ENCODE measurements at regions not wholly inside any gene's neighbourhood (a gene's known extent, or its start where the extent isn't known, plus 50 kb on each side); places are given as distances from the start of the nearest gene placed in this dataset.

- no peak for DNase-seq
Measured at GRCh38 chr7:47690902-47691558, 109.1 kb upstream of the TNS3 start.

DNA sequence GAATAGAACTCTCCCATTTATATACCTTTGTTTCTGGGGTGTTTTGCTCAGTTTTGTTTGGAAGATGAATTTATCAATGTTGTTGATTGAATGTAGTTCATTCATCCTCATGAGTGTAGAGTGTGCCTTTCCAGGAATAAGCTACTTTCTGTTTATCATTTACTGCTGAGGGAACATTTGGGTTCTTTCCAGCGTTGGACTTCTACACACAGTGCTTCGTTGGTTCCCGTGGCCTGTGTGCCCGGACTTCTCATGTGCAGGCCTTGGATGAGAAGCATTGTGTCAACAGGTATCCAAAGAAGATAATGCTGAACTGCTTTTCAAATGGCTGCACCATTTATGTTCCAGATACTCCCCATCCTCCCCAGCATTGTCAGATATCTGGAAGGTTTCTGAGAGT is 107.6 kb upstream of the TNS3 start:
- no peak for DNase-seq

GRCh38 chr7:47688311-47689100 is 106.6 kb upstream of the TNS3 start:
- no peak for DNase-seq

DNA sequence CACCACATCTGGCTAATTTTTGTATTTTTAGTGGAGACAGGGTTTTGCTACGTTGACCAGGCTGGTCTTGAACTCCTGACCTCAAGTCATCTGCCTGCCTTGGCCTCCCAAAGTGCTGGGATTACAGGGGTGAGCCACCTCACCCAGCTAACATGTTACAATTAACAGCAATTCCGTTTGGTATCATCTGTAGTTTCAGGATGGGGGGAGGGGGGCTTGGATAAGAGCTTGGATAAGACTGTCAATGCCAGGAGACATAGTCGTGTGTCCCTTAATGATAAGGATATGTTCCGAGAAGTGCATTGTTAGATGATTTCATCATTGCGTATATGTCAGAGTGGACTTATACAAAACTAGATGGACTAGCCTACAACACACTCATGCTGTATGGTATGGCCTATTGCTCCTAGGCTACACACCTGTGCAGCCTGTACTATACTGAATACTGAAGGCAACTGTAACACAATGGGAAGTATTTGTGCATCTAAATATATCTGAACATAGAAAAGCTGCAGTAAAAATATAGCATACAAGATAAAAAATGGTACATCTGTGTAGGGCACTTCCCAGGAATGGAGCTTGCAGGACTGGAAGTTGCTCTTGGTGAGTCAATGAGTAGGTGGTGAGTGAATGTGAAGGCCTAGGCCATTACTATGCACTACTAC is 103.9 kb upstream of the TNS3 start:
- no peak for DNase-seq

- no peak for DNase-seq
Measured at GRCh38 chr7:47685151-47685550, 103.2 kb upstream of the TNS3 start.

DNA sequence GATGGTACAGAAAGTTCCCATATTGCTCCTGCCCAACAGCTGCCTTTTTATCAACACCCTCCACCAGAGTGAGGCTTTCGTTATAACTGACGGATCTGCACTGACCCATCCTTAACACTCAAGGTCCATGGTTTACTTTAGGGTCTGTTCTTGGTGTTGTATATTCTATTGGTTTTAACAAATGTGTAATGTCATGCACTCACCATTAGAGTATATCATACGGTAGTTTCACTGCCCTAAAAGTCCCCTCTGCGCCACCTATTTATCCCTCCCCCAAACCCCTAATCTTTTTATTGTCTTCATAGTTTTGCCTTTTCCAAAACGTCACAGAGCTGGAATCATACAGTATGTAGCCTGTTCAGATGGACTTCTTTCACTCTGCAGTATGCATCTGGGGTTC is 102.8 kb upstream of the TNS3 start:
- no peak for DNase-seq

GRCh38 chr7:47683485-47683898 is 101.6 kb upstream of the TNS3 start:
- DNase-seq = no peak

GRCh38 chr7:47682874-47683273 is 101.0 kb upstream of the TNS3 start:
- DNase-seq = no peak

DNA sequence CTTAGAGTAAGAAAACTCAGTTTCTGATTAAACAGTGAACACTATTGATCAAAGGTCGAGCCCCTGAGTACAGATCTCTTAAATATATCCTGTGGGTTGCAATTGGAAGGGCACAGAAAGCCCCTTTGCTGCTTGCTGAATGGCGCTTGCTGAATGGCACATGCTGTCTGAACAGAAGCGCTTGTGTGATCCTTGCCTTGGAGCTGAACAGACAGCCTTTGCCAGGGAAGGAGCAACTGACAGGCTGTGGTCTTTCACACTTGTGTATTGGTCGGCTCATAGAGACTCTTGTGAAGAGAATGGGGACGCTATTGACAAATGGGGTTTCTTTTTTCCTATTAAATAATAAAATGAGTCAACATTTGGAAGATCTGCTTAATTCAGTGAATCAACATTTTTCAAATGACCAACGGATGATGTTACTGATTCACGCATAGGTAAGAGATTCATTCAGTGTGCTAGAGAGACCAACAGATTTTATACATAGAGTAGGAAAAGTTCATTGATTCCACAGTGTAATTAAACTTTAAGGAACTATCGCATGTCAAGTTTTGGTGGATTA is 99.4 kb upstream of the TNS3 start:
- no peak for DNase-seq

GRCh38 chr7:47678641-47679380 is 96.9 kb upstream of the TNS3 start:
- DNase-seq = no peak

DNA sequence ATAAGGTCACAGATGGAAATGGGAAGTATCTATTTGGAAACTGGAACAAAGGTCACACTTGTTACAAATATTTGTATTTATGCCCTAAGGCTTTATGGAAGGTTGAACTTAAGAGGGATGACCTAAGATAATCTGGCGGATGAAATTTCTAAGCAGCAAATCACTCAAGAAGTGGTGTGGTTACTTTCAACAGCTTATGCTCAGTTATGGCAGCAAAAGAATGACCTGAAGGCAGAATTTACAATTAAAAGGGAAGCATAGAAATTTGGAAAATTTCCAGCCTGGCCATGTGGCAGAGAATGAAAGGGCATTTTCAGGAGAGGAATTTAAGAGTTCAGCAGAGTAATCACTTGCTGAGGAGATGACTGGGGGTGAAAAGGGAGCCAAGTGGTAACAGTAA is 95.8 kb upstream of the TNS3 start:
- no peak for DNase-seq

- no peak for DNase-seq
Measured at GRCh38 chr7:47677093-47677492, 95.2 kb upstream of the TNS3 start.

- DNase-seq = no peak
Measured at GRCh38 chr7:47672977-47673381, 91.1 kb upstream of the TNS3 start.

- no peak for DNase-seq
Measured at GRCh38 chr7:47672271-47672791, 90.4 kb upstream of the TNS3 start.

DNA sequence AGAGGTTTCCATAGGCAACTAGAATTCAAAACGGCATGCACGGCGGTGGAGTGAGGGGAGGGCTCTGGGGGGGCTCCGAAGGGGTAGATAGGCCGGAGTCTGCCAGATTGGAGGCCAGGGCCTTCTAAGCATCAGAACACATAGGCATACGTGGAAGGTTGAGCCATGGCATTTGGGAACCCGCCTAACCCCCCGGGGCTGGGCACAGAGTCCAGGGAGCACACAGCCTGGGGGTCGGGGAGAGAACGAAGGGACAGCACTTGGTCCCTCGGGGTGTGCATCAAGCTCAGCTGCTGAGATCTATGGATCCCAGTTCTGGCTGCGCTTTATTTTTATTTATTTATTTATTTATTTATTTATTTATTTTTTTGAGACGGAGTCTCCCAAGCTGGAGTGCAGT is 89.4 kb upstream of the TNS3 start:
- no peak for DNase-seq

DNA sequence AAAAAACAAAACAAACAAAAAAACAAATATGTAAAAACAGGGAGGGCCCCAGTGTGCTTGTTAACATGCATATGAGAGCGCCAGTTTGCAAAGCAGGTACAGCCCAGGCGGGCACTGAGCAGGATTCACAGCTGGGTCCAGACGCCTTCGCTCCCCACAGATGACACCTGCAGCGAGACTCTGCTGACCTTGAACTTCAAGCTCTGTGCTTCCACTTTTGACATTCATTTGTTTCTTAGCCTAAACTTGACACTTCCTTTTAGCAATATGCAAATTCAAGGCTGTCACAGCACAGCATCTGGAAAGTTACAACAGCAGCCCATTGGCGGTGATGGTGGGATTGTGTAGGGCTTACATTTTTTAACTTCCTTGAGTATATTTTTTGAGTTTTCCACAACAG is 88.8 kb upstream of the TNS3 start:
- no peak for DNase-seq

- no peak for DNase-seq
Measured at GRCh38 chr7:47669901-47670384, 88.0 kb upstream of the TNS3 start.

- peak; percentile 32 for DNase-seq
Measured at GRCh38 chr7:47669178-47669891, 87.4 kb upstream of the TNS3 start.

GRCh38 chr7:47666164-47666862 is 84.4 kb upstream of the TNS3 start:
- no peak for DNase-seq

GRCh38 chr7:47664650-47665195 is 82.8 kb upstream of the TNS3 start:
- no peak for DNase-seq

DNA sequence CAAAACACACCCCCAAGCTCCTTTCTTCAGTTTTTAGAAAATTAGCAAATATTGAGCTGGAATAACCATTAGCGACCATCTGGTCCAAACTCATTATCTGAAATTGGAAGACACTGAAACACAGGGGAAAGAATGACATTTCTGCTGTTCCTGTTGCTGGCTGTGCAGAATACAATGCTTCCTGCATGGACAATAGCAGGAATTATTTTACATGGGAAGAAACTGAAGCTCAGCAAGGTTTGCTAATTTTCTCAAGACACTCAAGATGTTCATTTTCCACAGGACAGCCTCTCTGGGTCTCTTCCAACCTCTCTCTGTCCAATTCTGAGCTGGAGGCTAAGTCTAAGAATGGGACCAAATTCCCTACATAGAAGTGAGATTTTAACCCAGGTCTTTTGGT is 81.9 kb upstream of the TNS3 start:
- no peak for DNase-seq
